Caco-2 (cell line): ENCODE measurements at regions not wholly inside any gene's neighbourhood (a gene's known extent, or its start where the extent isn't known, plus 50 kb on each side); places are given as distances from the start of the nearest gene placed in this dataset.

Experiments used
- BruUV-seq: library from RNA; stranded (reverse); fragments of 400-500 nt; replicated peaks from 2 replicates; lab custom pipeline; 2021; lab: Mats Ljungman, UMichigan
- CTCF ChIA-PET: fragments of 300-600 bp; sonication (Branson Sonifier 250); formaldehyde crosslinking; loops from one replicate; lab custom pipeline; 2022; ENCODE audit warnings: antibody characterized with exemption; lab: Charles Lee
- POLR2A ChIA-PET: fragments of 300-600 bp; sonication (Branson Sonifier 250); formaldehyde crosslinking; loops from one replicate; lab custom pipeline; 2022; ENCODE audit warnings: antibody characterized with exemption; lab: Charles Lee
- DNase-seq, 2 experiments: peaks; one replicate each; pipeline versions ENCODE4 v3.0.0 to v3.0.0-alpha.2; 2020 to 2022
- H3K27me3 ChIP-seq: replicated peaks from 2 replicates; pipeline ENCODE4 v1.6.0; 2011; ENCODE audit warnings: low read length; ENCODE audit not compliant: control insufficient read depth, insufficient read depth
- H3K36me3 ChIP-seq: 2 replicates; pipeline ENCODE4 v1.5.1; 2011; ENCODE audit warnings: low read length; ENCODE audit not compliant: control insufficient read depth, insufficient read depth
- H3K4me1 ChIP-seq: fragments of 250-450 bp; sonication (Bioruptor Pico); 2 replicates; pipeline ENCODE4 v1.5.1; 2020; ENCODE audit warnings: mild to moderate bottlenecking
- H3K4me3 ChIP-seq: 2 replicates; pipeline ENCODE4 v1.5.1; 2011; ENCODE audit warnings: low read depth, mild to moderate bottlenecking, control low read depth, low read length
- H3K9me3 ChIP-seq: fragments of 250-450 bp; sonication (Bioruptor Pico); 2 replicates; pipeline ENCODE4 v1.5.1; 2020; ENCODE audit warnings: mild to moderate bottlenecking, moderate library complexity
- H3K27ac Mint-ChIP-seq: one replicate; pipeline ENCODE4 v1.8.0; 2022; ENCODE audit warnings: mixed read lengths; ENCODE audit not compliant: unreplicated experiment
- H3K27me3 Mint-ChIP-seq: one replicate; pipeline ENCODE4 v1.8.0; 2022; ENCODE audit warnings: mixed read lengths; ENCODE audit not compliant: insufficient read depth, unreplicated experiment
- H3K36me3 Mint-ChIP-seq: one replicate; pipeline ENCODE4 v1.8.0; 2022; ENCODE audit warnings: mild to moderate bottlenecking, mixed read lengths; ENCODE audit not compliant: insufficient read depth, unreplicated experiment
- H3K4me1 Mint-ChIP-seq: one replicate; pipeline ENCODE4 v1.8.0; 2022; ENCODE audit warnings: low read depth, mixed read lengths; ENCODE audit not compliant: unreplicated experiment
- H3K4me3 Mint-ChIP-seq: one replicate; pipeline ENCODE4 v1.8.0; 2022; ENCODE audit warnings: mild to moderate bottlenecking, moderate library complexity, mixed read lengths; ENCODE audit not compliant: unreplicated experiment
- H3K9me3 Mint-ChIP-seq: one replicate; pipeline ENCODE4 v1.8.0; 2022; ENCODE audit warnings: mixed read lengths; ENCODE audit not compliant: unreplicated experiment
- CTCF ChIP-seq, 2 experiments: fragments of 200-600 bp in 1 of 2; IDR thresholded peaks; 1 replicate in 1 of 2; 2 replicates in 1 of 2; pipeline versions ENCODE4 v1.5.1 to v1.8.0; 2011 to 2022; ENCODE audit warnings: antibody characterized with exemption in 1 of 2, control low read depth in 1 of 2, inconsistent platforms in 1 of 2, low read depth in 1 of 2, low read length in 1 of 2, mild to moderate bottlenecking in 1 of 2, moderate library complexity in 1 of 2; ENCODE audit not compliant: insufficient read depth in 1 of 2, severe bottlenecking in 1 of 2, unreplicated experiment in 1 of 2
- intact Hi-C: fragments of 100-400 bp; cut with micrococcal nuclease; formaldehyde crosslinking; loops from one replicate; pipeline ENCODE4 v1.10.0; 2022; ENCODE audit not compliant: unreplicated experiment

GRCh38 chr4:147371661-147372060 lies 109.2 kb upstream of the EDNRA start:
- POLR2A ChIA-PET, result no interaction called here
- Mint-ChIP-seq H3K4me3 (no peak overlapping the region), H3K9me3 (no peaks in the 10 kb centered on the region), H3K4me1 (peaks cover 7% of the 10 kb centered on the region), H3K36me3 (no peaks in the 10 kb centered on the region), H3K27ac (no peak overlapping the region), H3K27me3 (peaks cover 3% of the 10 kb centered on the region)
- Histone ChIP-seq H3K27me3 (no peaks in the 10 kb centered on the region), H3K36me3 (no peaks in the 10 kb centered on the region), H3K9me3 (no peaks in the 10 kb centered on the region), H3K4me1 (no peaks in the 10 kb centered on the region), H3K4me3 (no peak overlapping the region)
- BruUV-seq, result no TSS peak
- CTCF ChIA-PET, result no interaction called here
- DNase-seq, result no peak
- intact Hi-C loops, result no loop called here
- no peak for TF ChIP-seq CTCF (IDR thresholded peaks at IDR 0.05; ENCODE audit: insufficient read depth in 1 of 2, low read depth in 1 of 2, low read length in 1 of 2, severe bottlenecking in 1 of 2, unreplicated experiment in 1 of 2)

- intact Hi-C loops, result loop anchor here (1.0 kb wide), 1 partner anchor 217 kb away; no protein-coding TSS in a partner anchor
- peaks cover 5% of the 10 kb centered on the region for H3K27me3 Mint-ChIP-seq
- Histone ChIP-seq H3K27me3 (no peaks in the 10 kb centered on the region), H3K4me1 (no peaks in the 10 kb centered on the region), H3K4me3 (no peak overlapping the region), H3K36me3 (no peaks in the 10 kb centered on the region), H3K9me3 (no peaks in the 10 kb centered on the region)
- ChIA-PET CTCF (interaction anchor here (1.0 to 1.4 kb wide), 2 partner anchors 218 to 360 kb away, joined by 3 to 5 read pairs; no protein-coding TSS in a partner anchor), POLR2A (no interaction called here)
- no TSS peak for BruUV-seq
- peak; percentile 11 to 16 for TF ChIP-seq CTCF (IDR thresholded peaks at IDR 0.05; ENCODE audit: insufficient read depth in 1 of 2, low read depth in 1 of 2, low read length in 1 of 2, severe bottlenecking in 1 of 2, unreplicated experiment in 1 of 2)
- no peak overlapping the region for H3K27ac Mint-ChIP-seq
- no peaks in the 10 kb centered on the region for H3K4me1 Mint-ChIP-seq
- DNase-seq, result peak in 1 of 2 experiments; percentile 4
- no peak overlapping the region for H3K4me3 Mint-ChIP-seq
- no peaks in the 10 kb centered on the region for H3K9me3 Mint-ChIP-seq
- H3K36me3 Mint-ChIP-seq, result no peaks in the 10 kb centered on the region
Observed at GRCh38 chr4:147378780-147379179, 102.1 kb upstream of the EDNRA start.

- CTCF ChIA-PET, result no interaction called here
- no peak for TF ChIP-seq CTCF (IDR thresholded peaks at IDR 0.05; ENCODE audit: insufficient read depth in 1 of 2, low read depth in 1 of 2, low read length in 1 of 2, severe bottlenecking in 1 of 2, unreplicated experiment in 1 of 2)
- no peaks in the 10 kb centered on the region for H3K27me3 ChIP-seq
- Mint-ChIP-seq H3K4me3 (no peak overlapping the region), H3K27ac (no peak overlapping the region), H3K27me3 (peaks cover 2% of the 10 kb centered on the region), H3K9me3 (no peaks in the 10 kb centered on the region), H3K4me1 (no peaks in the 10 kb centered on the region), H3K36me3 (no peaks in the 10 kb centered on the region)
- no peaks in the 10 kb centered on the region for H3K36me3 ChIP-seq
- BruUV-seq, result no TSS peak
- intact Hi-C loops, result no loop called here
- no peak overlapping the region for H3K4me3 ChIP-seq
- H3K9me3 ChIP-seq, result no peaks in the 10 kb centered on the region
- POLR2A ChIA-PET, result no interaction called here
- no peak for DNase-seq
- H3K4me1 ChIP-seq, result no peaks in the 10 kb centered on the region
Observed at GRCh38 chr4:147381749-147382148, 99.1 kb upstream of the EDNRA start.
